ENCODE measurements at regions not wholly inside any gene's neighbourhood (a gene's known extent, or its start where the extent isn't known, plus 50 kb on each side); places are given as distances from the start of the nearest gene placed in this dataset.

GRCh38 chr18:78670778-78671391, 308.7 kb upstream of the SALL3 start:
- H3K9me3 ChIP-seq (ENCODE audit: insufficient read depth, low read length): peaks cover 5% of the 10 kb centered on the region; the same call in 1 of the 2 replicates

GRCh38 chr18:78671551-78671950, 308.1 kb upstream of the SALL3 start:
- Histone ChIP-seq H3K36me3 (replicated peaks; ENCODE audit: low read depth, low read length) (no peaks in the 10 kb centered on the region), H4K20me1 (ENCODE audit: insufficient read depth, low read length) (no peaks in the 10 kb centered on the region), H3K4me1 (ENCODE audit: low read length) (no peaks in the 10 kb centered on the region), H3K4me2 (ENCODE audit: low read length) (no peak overlapping the region), H3K9me3 (ENCODE audit: insufficient read depth, low read length) (peaks cover 8% of the 10 kb centered on the region; the same call in 1 of the 2 replicates), H3K9ac (ENCODE audit: low read length) (no peak overlapping the region), H3K79me2 (ENCODE audit: low read length) (no peaks in the 10 kb centered on the region), H3K4me3 (ENCODE audit: low read length) (no peak overlapping the region), H3K27me3 (ENCODE audit: low read depth, low read length) (no peaks in the 10 kb centered on the region), H3K27ac (ENCODE audit: low read length) (no peak overlapping the region), H2AFZ (ENCODE audit: low read depth, low read length) (no peak overlapping the region)
- TF ChIP-seq EZH2phosphoT487 (IDR thresholded peaks at IDR 0.05; ENCODE audit: low read depth) (no peak), CTCF (IDR thresholded peaks at IDR 0.05; ENCODE audit: low read depth, low read length) (no peak)

More at GRCh38 chr18:78670778-78671391, 308.7 kb upstream of the SALL3 start:
- Histone ChIP-seq H3K27ac (ENCODE audit: low read length) (no peak overlapping the region), H2AFZ (ENCODE audit: low read depth, low read length) (no peak overlapping the region), H4K20me1 (ENCODE audit: insufficient read depth, low read length) (no peaks in the 10 kb centered on the region), H3K4me2 (ENCODE audit: low read length) (no peak overlapping the region), H3K9ac (ENCODE audit: low read length) (no peak overlapping the region), H3K36me3 (replicated peaks; ENCODE audit: low read depth, low read length) (no peaks in the 10 kb centered on the region), H3K4me1 (ENCODE audit: low read length) (no peaks in the 10 kb centered on the region), H3K27me3 (ENCODE audit: low read depth, low read length) (no peaks in the 10 kb centered on the region), H3K79me2 (ENCODE audit: low read length) (no peaks in the 10 kb centered on the region), H3K4me3 (ENCODE audit: low read length) (no peak overlapping the region)
- TF ChIP-seq EZH2phosphoT487 (IDR thresholded peaks at IDR 0.05; ENCODE audit: low read depth) (no peak), CTCF (IDR thresholded peaks at IDR 0.05; ENCODE audit: low read depth, low read length) (no peak)

GRCh38 chr18:78672862-78673446, 306.7 kb upstream of the SALL3 start:
- Histone ChIP-seq H4K20me1 (ENCODE audit: insufficient read depth, low read length) (no peaks in the 10 kb centered on the region), H3K79me2 (ENCODE audit: low read length) (no peaks in the 10 kb centered on the region), H3K36me3 (replicated peaks; ENCODE audit: low read depth, low read length) (no peaks in the 10 kb centered on the region), H3K9ac (ENCODE audit: low read length) (no peak overlapping the region), H3K4me1 (ENCODE audit: low read length) (no peaks in the 10 kb centered on the region), H3K9me3 (ENCODE audit: insufficient read depth, low read length) (peaks cover 11% of the 10 kb centered on the region; the same call in 1 of the 2 replicates), H3K4me3 (ENCODE audit: low read length) (no peak overlapping the region), H2AFZ (ENCODE audit: low read depth, low read length) (no peak overlapping the region), H3K27ac (ENCODE audit: low read length) (no peak overlapping the region), H3K4me2 (ENCODE audit: low read length) (no peak overlapping the region), H3K27me3 (ENCODE audit: low read depth, low read length) (no peaks in the 10 kb centered on the region)
- TF ChIP-seq CTCF (IDR thresholded peaks at IDR 0.05; ENCODE audit: low read depth, low read length) (no peak), EZH2phosphoT487 (IDR thresholded peaks at IDR 0.05; ENCODE audit: low read depth) (no peak)

GRCh38 chr18:78673516-78674321, 305.9 kb upstream of the SALL3 start:
- Histone ChIP-seq H3K4me2 (ENCODE audit: low read length) (no peak overlapping the region), H3K9ac (ENCODE audit: low read length) (no peak overlapping the region), H3K4me1 (ENCODE audit: low read length) (no peaks in the 10 kb centered on the region), H3K4me3 (ENCODE audit: low read length) (no peak overlapping the region), H4K20me1 (ENCODE audit: insufficient read depth, low read length) (no peaks in the 10 kb centered on the region), H3K36me3 (replicated peaks; ENCODE audit: low read depth, low read length) (no peaks in the 10 kb centered on the region), H3K79me2 (ENCODE audit: low read length) (no peaks in the 10 kb centered on the region), H3K9me3 (ENCODE audit: insufficient read depth, low read length) (peaks cover 11% of the 10 kb centered on the region; the same call in 1 of the 2 replicates), H3K27ac (ENCODE audit: low read length) (no peak overlapping the region), H3K27me3 (ENCODE audit: low read depth, low read length) (no peaks in the 10 kb centered on the region), H2AFZ (ENCODE audit: low read depth, low read length) (no peak overlapping the region)
- no peak for TF ChIP-seq EZH2phosphoT487 (IDR thresholded peaks at IDR 0.05; ENCODE audit: low read depth)
- TF ChIP-seq CTCF (IDR thresholded peaks at IDR 0.05; ENCODE audit: low read depth, low read length): no peak
